Tibial nerve (tissue), 4 donors: ENCODE measurements at regions not wholly inside any gene's neighbourhood (a gene's known extent, or its start where the extent isn't known, plus 50 kb on each side); places are given as distances from the start of the nearest gene placed in this dataset.

ENCODE experiments used
- CTCF ChIP-seq, 5 experiments: fragments of 200-600 bp in 3 of 5; fragments of 450-650 bp in 2 of 5; sonication (generic) in 3 of 5; IDR thresholded peaks; one replicate each; pipeline ENCODE4 v1.5.1; 2016 to 2019; ENCODE audit warnings: antibody characterized with exemption in 5 of 5, mild to moderate bottlenecking in 3 of 5, moderate library complexity in 2 of 5
- EP300 ChIP-seq, 2 donors: sonication (generic); formaldehyde crosslinking; IDR thresholded peaks; one replicate each; pipeline ENCODE4 v1.6.1; 2017; ENCODE audit warnings: antibody characterized with exemption in 2 of 2, mild to moderate bottlenecking in 1 of 2
- POLR2A ChIP-seq, 2 donors: fragments of 450-650 bp; IDR thresholded peaks; one replicate each; pipeline ENCODE4 v1.6.1; 2017; ENCODE audit warnings: antibody characterized with exemption in 2 of 2, mild to moderate bottlenecking in 2 of 2, moderate library complexity in 2 of 2

- TF ChIP-seq CTCF (IDR thresholded peaks at IDR 0.05), result no peak
- TF ChIP-seq EP300 (IDR thresholded peaks at IDR 0.05), result no peak
- no peak for TF ChIP-seq POLR2A (IDR thresholded peaks at IDR 0.05)
Measured at GRCh38 chr15:39227001-39227400, 353.9 kb upstream of the THBS1 start.
